ENCODE measurements at regions not wholly inside any gene's neighbourhood (a gene's known extent, or its start where the extent isn't known, plus 50 kb on each side); places are given as distances from the start of the nearest gene placed in this dataset.
"Not testable (repeated sequence)": the region's sequence is repeated elsewhere in the genome, so short reads cannot be mapped to it uniquely, and the experiment has no call there.

GRCh38 chr2:66253066-66253465 is 181.9 kb upstream of the MEIS1 start:
- no peak for DNase-seq (ENCODE audit: low spot score in 2 of 2)
- intact Hi-C loops (cut with DNase I; ENCODE audit: low total_unique reads) = no loop called here
- no peak overlapping the region for H3K4me3 ChIP-seq (ENCODE audit: low read depth, poor library complexity, severe bottlenecking)
- TF ChIP-seq POLR2A (IDR thresholded peaks at IDR 0.05) = no peak
- TF ChIP-seq CTCF (IDR thresholded peaks at IDR 0.05) = no peak
- WGBS, 2 donors = 62% methylated on average over 2 of the region's 2 CpGs

DNA sequence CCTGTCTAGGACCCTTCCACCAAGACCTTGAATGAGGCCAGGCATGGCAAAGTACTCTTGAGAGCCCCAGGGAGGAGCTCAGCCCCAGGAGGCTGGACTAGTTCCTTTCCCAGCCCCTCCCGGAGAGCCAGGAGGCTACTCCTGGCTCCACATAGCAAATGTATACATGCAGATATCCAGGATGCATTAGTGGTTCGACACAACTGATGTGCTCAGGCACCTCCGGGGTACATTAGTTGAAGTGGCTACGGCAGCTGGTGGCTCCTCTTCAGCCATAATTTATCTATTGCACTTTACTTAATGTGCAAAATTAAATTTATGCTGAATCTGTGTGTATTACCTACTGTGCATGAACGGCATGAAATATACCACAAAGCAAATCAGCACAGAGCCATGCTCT is 182.8 kb upstream of the MEIS1 start:
- no peak for TF ChIP-seq CTCF (IDR thresholded peaks at IDR 0.05)
- TF ChIP-seq POLR2A (IDR thresholded peaks at IDR 0.05) = no peak
- intact Hi-C loops (cut with DNase I; ENCODE audit: low total_unique reads) = no loop called here
- 86 to 93% methylated on average over 5 of the region's 5 CpGs for WGBS, 2 donors
- no peak for DNase-seq (ENCODE audit: low spot score in 2 of 2)
- no peak overlapping the region for H3K4me3 ChIP-seq (ENCODE audit: low read depth, poor library complexity, severe bottlenecking)

GRCh38 chr2:66251573-66251972 is 183.4 kb upstream of the MEIS1 start:
- no peak for TF ChIP-seq CTCF (IDR thresholded peaks at IDR 0.05)
- no peak for TF ChIP-seq POLR2A (IDR thresholded peaks at IDR 0.05)
- intact Hi-C loops (cut with DNase I; ENCODE audit: low total_unique reads) = no loop called here
- DNase-seq (ENCODE audit: low spot score in 2 of 2) = no peak
- H3K4me3 ChIP-seq (ENCODE audit: low read depth, poor library complexity, severe bottlenecking) = no peak overlapping the region

DNA sequence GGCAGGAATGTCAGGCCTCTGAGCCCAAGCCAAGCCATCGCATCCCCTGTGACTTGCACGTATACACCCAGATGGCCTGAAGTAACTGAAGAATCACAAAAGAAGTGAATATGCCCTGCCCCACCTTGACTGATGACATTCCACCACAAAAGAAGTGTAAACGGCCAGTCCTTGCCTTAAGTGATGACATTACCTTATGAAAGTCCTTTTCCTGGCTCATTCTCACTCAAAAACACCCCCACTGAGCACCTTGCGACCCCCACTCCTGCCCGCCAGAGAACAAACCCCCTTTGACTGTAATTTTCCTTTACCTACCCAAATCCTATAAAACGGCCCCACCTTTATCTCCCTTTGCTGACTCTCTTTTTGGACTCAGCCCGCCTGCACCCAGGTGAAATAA is 185.8 kb upstream of the MEIS1 start:
- H3K4me3 ChIP-seq (ENCODE audit: low read depth, poor library complexity, severe bottlenecking); intact Hi-C loops (cut with DNase I; ENCODE audit: low total_unique reads); DNase-seq (ENCODE audit: low spot score in 2 of 2): not testable (repeated sequence)
- WGBS, 2 donors = 82% methylated on average over 5 of the region's 7 CpGs

- DNase-seq (ENCODE audit: low spot score in 2 of 2); H3K4me3 ChIP-seq (ENCODE audit: low read depth, poor library complexity, severe bottlenecking); intact Hi-C loops (cut with DNase I; ENCODE audit: low total_unique reads): not testable (repeated sequence)
- WGBS, 2 donors = 91 to 97% methylated on average over 5 of the region's 5 CpGs
These were observed 191.1 kb upstream of the MEIS1 start for GRCh38 chr2:66243809-66244208.

DNA sequence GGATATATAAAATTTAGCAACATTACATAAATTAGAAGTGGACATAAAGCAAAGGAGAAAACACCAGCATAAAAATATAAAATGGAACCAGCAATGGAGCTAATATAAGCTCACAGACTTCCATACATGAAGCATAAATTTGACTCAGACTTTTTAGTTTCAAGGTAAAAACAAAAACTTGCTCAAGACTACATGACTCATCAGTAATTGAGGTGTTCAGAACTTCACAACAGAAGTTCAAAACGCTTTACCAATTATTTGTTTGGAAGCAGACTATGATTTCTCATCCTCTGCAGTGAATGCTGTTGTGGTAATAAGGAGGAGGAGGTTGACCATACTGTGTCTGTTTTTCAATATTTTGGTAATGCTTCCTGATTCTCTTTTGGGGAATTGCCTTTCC is 192.0 kb upstream of the MEIS1 start:
- 35 to 52% methylated on average over 1 of the region's 1 CpG for WGBS, 2 donors
- H3K4me3 ChIP-seq (ENCODE audit: low read depth, poor library complexity, severe bottlenecking); DNase-seq (ENCODE audit: low spot score in 2 of 2); intact Hi-C loops (cut with DNase I; ENCODE audit: low total_unique reads): not testable (repeated sequence)

- 93 to 95% methylated on average over 1 of the region's 1 CpG for WGBS, 2 donors
- TF ChIP-seq CTCF (IDR thresholded peaks at IDR 0.05) = no peak
- no peak for TF ChIP-seq POLR2A (IDR thresholded peaks at IDR 0.05)
- intact Hi-C loops (cut with DNase I; ENCODE audit: low total_unique reads) = no loop called here
- DNase-seq (ENCODE audit: low spot score in 2 of 2) = no peak
- H3K4me3 ChIP-seq (ENCODE audit: low read depth, poor library complexity, severe bottlenecking) = no peak overlapping the region
These were observed 192.7 kb upstream of the MEIS1 start for GRCh38 chr2:66242099-66242789.
